SK-N-SH treated with all-trans-retinoic acid at 6 μM for 48 hours (cell line): ENCODE measurements at regions not wholly inside any gene's neighbourhood (a gene's known extent, or its start where the extent isn't known, plus 50 kb on each side); places are given as distances from the start of the nearest gene placed in this dataset.

ENCODE experiments used
- ESRRG ChIP-seq: fragments of 250-450 bp; sonication (Bioruptor Pico); IDR thresholded peaks from 2 replicates; pipeline ENCODE4 v1.6.1; 2021; ENCODE audit warnings: mild to moderate bottlenecking
- ISL1 ChIP-seq: fragments of 250-450 bp; sonication (Bioruptor Pico); IDR thresholded peaks from 2 replicates; pipeline ENCODE4 v2.1.2; 2022; ENCODE audit warnings: mild to moderate bottlenecking, moderate library complexity
- OSR1 ChIP-seq: fragments of 250-450 bp; sonication (Bioruptor Pico); IDR thresholded peaks from 2 replicates; pipeline ENCODE4 v1.8.0; 2022; ENCODE audit warnings: moderate library complexity, mild to moderate bottlenecking, inconsistent platforms
- RARB ChIP-seq: fragments of 250-450 bp; sonication (Bioruptor Pico); IDR thresholded peaks from 2 replicates; pipeline ENCODE4 v1.8.0; 2021; ENCODE audit warnings: mild to moderate bottlenecking, moderate library complexity
- ZFP30 ChIP-seq: fragments of 450-650 bp; formaldehyde crosslinking; IDR thresholded peaks from 2 replicates; pipeline ENCODE4 v1.5.0; 2022; ENCODE audit warnings: mild to moderate bottlenecking, moderate library complexity
- TF ChIP-seq, protein P1 (sequence below): fragments of 250-450 bp; sonication (Bioruptor Pico); IDR thresholded peaks from 2 replicates; pipeline ENCODE4 v1.8.0; 2020; ENCODE audit warnings: mild to moderate bottlenecking, moderate library complexity, borderline replicate concordance

- TF ChIP-seq ISL1 (CRISPR knock-in tag): no peak
- TF ChIP-seq ZFP30 (CRISPR knock-in tag): no peak
- TF ChIP-seq RARB: no peak
- TF ChIP-seq ESRRG (CRISPR knock-in tag): no peak
- TF ChIP-seq OSR1: no peak
- TF ChIP-seq, protein P1, sequence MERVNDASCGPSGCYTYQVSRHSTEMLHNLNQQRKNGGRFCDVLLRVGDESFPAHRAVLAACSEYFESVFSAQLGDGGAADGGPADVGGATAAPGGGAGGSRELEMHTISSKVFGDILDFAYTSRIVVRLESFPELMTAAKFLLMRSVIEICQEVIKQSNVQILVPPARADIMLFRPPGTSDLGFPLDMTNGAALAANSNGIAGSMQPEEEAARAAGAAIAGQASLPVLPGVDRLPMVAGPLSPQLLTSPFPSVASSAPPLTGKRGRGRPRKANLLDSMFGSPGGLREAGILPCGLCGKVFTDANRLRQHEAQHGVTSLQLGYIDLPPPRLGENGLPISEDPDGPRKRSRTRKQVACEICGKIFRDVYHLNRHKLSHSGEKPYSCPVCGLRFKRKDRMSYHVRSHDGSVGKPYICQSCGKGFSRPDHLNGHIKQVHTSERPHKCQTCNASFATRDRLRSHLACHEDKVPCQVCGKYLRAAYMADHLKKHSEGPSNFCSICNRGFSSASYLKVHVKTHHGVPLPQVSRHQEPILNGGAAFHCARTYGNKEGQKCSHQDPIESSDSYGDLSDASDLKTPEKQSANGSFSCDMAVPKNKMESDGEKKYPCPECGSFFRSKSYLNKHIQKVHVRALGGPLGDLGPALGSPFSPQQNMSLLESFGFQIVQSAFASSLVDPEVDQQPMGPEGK: no peak
Observed at GRCh38 chr2:107436281-107436680, 390.4 kb upstream of the RGPD4 start.
